ENCODE measurements at regions not wholly inside any gene's neighbourhood (a gene's known extent, or its start where the extent isn't known, plus 50 kb on each side); places are given as distances from the start of the nearest gene placed in this dataset.

DNA sequence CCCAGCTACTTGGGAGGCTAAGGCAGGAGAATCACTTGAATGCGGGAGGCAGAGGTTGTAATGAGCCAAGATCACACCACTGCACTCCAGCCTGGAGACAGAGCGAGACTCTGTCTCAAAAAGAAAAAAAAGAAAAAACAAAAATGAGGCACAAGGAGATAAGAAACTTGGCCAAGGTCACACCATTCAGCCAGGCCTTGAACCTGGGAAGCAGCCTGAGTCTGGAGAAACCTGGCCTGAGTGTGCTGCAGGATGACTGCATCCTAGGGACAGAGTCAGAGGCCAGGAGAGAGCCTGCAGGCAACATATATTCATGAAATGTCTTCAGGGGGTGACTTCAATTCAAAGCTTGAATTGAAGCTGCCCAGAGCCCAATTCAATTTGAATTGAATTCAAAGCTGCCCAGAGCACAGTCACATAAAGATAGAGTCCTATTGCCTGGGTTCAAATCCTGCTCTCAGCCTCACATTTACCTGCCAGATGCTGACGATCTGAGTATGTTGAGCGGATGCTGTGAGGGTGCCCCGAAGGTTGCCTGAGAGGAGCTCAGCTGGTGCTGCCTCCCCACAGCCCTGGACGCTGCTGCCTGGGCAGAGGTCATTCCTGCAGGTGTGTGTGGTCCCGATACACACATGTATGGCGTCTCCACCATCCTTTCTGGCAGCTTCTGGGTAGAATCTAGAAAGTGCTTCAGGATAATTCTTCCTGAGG is 307.7 kb downstream of the AJAP1 start:
- TF ChIP-seq, protein P1, sequence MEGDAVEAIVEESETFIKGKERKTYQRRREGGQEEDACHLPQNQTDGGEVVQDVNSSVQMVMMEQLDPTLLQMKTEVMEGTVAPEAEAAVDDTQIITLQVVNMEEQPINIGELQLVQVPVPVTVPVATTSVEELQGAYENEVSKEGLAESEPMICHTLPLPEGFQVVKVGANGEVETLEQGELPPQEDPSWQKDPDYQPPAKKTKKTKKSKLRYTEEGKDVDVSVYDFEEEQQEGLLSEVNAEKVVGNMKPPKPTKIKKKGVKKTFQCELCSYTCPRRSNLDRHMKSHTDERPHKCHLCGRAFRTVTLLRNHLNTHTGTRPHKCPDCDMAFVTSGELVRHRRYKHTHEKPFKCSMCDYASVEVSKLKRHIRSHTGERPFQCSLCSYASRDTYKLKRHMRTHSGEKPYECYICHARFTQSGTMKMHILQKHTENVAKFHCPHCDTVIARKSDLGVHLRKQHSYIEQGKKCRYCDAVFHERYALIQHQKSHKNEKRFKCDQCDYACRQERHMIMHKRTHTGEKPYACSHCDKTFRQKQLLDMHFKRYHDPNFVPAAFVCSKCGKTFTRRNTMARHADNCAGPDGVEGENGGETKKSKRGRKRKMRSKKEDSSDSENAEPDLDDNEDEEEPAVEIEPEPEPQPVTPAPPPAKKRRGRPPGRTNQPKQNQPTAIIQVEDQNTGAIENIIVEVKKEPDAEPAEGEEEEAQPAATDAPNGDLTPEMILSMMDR (IDR thresholded peaks at IDR 0.05), result no peak
- Histone ChIP-seq H3K9me3 (no peaks in the 10 kb centered on the region), H3K36me3 (ENCODE audit: low read depth) (no peaks in the 10 kb centered on the region), H3K4me3 (no peak overlapping the region), H3K4me1 (ENCODE audit: low read depth) (no peaks in the 10 kb centered on the region)
- DNase-seq (no peak), ATAC-seq (no peak)
- intact Hi-C loops (cut with DNase I, micrococcal nuclease), result no loop called here

DNA sequence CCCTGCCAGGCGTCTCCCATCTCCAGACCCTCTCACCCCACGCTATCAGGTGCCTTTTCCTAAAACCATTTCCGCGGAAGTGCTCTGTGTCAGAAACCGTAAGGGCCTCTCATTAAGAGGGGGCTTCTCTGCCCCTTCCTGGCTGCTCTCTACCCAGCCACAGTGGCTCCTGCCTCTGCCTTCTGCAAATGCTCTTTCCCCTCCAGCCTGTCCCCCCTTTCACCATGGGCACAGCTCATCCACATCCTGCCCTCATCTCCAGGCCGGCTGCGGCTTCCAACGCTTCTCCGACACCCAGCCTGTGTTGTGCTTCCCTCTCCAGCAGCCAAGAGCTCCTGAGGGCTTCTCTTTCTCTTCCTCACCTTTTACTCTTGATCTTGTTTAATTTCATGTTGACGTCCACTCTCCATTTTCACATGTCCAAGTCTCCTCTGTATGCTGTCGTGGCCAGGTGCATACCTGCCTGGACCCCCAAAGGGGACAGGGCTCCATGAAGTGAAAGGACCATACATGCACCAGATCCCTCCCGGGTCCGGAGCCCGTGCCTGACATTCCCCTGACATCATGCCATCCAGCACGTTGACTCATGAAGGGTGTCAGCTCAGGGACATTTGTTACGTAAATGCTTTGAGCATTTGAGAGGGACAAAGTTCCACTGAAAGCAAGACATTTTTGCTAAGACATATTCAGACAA is 306.5 kb downstream of the AJAP1 start:
- H3K4me3 ChIP-seq, result no peak overlapping the region
- ATAC-seq (no peak), DNase-seq (no peak)
- TF ChIP-seq, protein P1 (IDR thresholded peaks at IDR 0.05), result no peak
- no peaks in the 10 kb centered on the region for H3K4me1 ChIP-seq (ENCODE audit: low read depth)
- intact Hi-C loops (cut with DNase I, micrococcal nuclease), result no loop called here
- no peaks in the 10 kb centered on the region for H3K9me3 ChIP-seq
- no peaks in the 10 kb centered on the region for H3K36me3 ChIP-seq (ENCODE audit: low read depth)

DNA sequence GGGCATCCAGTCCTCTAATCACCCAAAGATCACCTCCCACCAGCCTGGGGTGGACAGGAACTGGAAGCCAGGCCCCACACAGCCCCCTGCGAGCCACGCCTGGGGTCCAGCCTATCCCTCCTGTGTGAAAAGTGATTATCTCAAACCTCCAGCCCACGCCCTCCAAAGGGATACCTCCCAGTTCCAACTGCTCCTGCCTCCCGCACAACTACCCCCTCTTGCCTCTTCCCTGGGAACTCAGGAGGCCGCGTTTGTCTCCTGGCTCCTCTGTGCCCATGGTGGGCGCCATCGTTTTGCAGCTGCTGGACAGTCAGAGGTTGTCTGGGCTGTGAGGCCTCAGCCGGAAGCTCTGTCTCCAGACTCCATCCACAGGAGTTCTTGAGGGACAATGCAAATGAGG is 305.9 kb downstream of the AJAP1 start:
- H3K4me3 ChIP-seq, result no peak overlapping the region
- no peaks in the 10 kb centered on the region for H3K9me3 ChIP-seq
- no peaks in the 10 kb centered on the region for H3K36me3 ChIP-seq (ENCODE audit: low read depth)
- ATAC-seq (no peak), DNase-seq (no peak)
- no peaks in the 10 kb centered on the region for H3K4me1 ChIP-seq (ENCODE audit: low read depth)
- TF ChIP-seq, protein P1 (IDR thresholded peaks at IDR 0.05), result no peak
- intact Hi-C loops (cut with DNase I, micrococcal nuclease), result no loop called here

DNA sequence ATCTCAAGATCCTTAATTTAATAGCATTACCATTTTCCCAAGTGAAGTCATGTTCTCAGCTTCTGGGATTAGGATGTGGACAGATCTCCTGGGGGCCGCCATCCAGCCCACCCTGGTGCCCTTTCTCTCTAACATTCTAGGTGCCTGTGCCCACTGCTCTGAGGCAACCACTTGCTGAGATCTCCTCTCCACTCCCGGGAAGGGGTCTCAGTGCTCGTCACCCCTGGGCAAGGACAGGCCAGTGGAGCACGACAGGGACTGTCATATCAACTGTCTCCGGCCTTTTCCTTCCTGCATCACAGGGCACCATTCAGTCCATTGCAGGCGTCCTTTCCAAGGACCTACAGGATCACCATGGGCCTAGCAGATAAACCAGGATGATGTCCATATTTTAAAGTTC is 304.8 kb downstream of the AJAP1 start:
- no peaks in the 10 kb centered on the region for H3K36me3 ChIP-seq (ENCODE audit: low read depth)
- DNase-seq (no peak), ATAC-seq (no peak)
- TF ChIP-seq, protein P1 (IDR thresholded peaks at IDR 0.05), result no peak
- intact Hi-C loops (cut with DNase I, micrococcal nuclease), result no loop called here
- no peaks in the 10 kb centered on the region for H3K4me1 ChIP-seq (ENCODE audit: low read depth)
- peaks cover 5% of the 10 kb centered on the region for H3K9me3 ChIP-seq
- H3K4me3 ChIP-seq, result no peak overlapping the region

DNA sequence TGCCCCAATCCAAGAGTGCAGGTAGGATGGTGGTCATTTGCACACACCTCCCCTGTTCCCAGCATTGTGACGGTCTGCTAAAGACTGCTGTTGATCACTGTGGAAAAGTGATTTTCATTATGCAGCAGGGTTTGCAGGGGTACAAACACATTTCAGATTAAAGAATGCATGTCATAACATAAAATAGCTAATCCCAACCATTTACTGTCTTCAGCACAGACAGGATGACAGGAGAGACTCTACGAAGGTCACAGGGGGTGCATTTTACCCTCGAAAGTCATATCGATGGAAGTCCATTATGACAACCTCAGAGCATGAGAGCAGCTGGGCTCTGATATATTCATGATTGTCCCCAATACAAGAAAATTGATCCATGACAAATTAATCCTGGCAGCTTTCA is 302.6 kb downstream of the AJAP1 start:
- Histone ChIP-seq H3K4me1 (ENCODE audit: low read depth) (no peaks in the 10 kb centered on the region), H3K36me3 (ENCODE audit: low read depth) (no peaks in the 10 kb centered on the region), H3K4me3 (no peak overlapping the region), H3K9me3 (peaks cover 20% of the 10 kb centered on the region)
- intact Hi-C loops (cut with DNase I, micrococcal nuclease), result no loop called here
- TF ChIP-seq, protein P1 (IDR thresholded peaks at IDR 0.05), result no peak
- ATAC-seq (no peak), DNase-seq (no peak)

Measured in mucosa of descending colon (tissue), 3 donors.